ENCODE measurements at regions not wholly inside any gene's neighbourhood (a gene's known extent, or its start where the extent isn't known, plus 50 kb on each side); places are given as distances from the start of the nearest gene placed in this dataset.
"Not testable (repeated sequence)": the region's sequence is repeated elsewhere in the genome, so short reads cannot be mapped to it uniquely, and the experiment has no call there.

GRCh38 chr5:1626397-1626796 lies 102.6 kb upstream of the LPCAT1 start:
- not testable (repeated sequence) for TF ChIP-seq POLR2A (IDR thresholded peaks at IDR 0.05; ENCODE audit: low read length); GATA1 (IDR thresholded peaks at IDR 0.05; ENCODE audit: low read depth, low read length)

All from erythroblast (primary cell).